H1 (cell line): ENCODE measurements at regions not wholly inside any gene's neighbourhood (a gene's known extent, or its start where the extent isn't known, plus 50 kb on each side); places are given as distances from the start of the nearest gene placed in this dataset.

Experiments
- CTCF ChIA-PET: fragments of 300-600 bp; sonication (Branson Sonifier 250); formaldehyde crosslinking; loops from one replicate; lab custom pipeline; 2021; ENCODE audit not compliant: partially characterized antibody; lab: Charles Lee
- POLR2A ChIA-PET: fragments of 300-600 bp; sonication (Branson Sonifier 250); formaldehyde crosslinking; loops from one replicate; lab custom pipeline; 2021; ENCODE audit warnings: inconsistent platforms; ENCODE audit not compliant: partially characterized antibody; lab: Charles Lee
- DNase-seq, 2 experiments: peaks; one replicate each; pipeline versions ENCODE4 v3.0.0 to v3.0.0-alpha.2; 2010 to 2022; ENCODE audit warnings: low spot score in 2 of 2, low read depth in 1 of 2, mixed read lengths in 1 of 2
- FAIRE-seq: peaks from 2 replicates; lab custom pipeline; 2011; peaks lifted over from hg19 to GRCh38; lab: Jason Lieb, UNC
- H2AFZ ChIP-seq: 2 replicates; pipeline ENCODE4 v1.8.1; 2012; ENCODE audit warnings: low read length, inconsistent platforms
- H2AK5ac ChIP-seq: 2 replicates; pipeline ENCODE4 v1.6.1; 2013; ENCODE audit warnings: low read depth, low read length
- H2BK120ac ChIP-seq: replicated peaks from 2 replicates; pipeline ENCODE3; 2013; ENCODE audit warnings: low read depth, low read length, inconsistent platforms
- H2BK12ac ChIP-seq: 2 replicates; pipeline ENCODE4 v1.6.1; 2013; ENCODE audit warnings: low read depth, low read length
- H2BK15ac ChIP-seq: 2 replicates; pipeline ENCODE4 v1.6.1; 2013; ENCODE audit warnings: low read length
- H2BK20ac ChIP-seq: 2 replicates; pipeline ENCODE4 v1.6.1; 2013; ENCODE audit warnings: low read length
- H2BK5ac ChIP-seq: 2 replicates; pipeline ENCODE4 v1.6.1; 2013; ENCODE audit warnings: low read depth, low read length
- H3K14ac ChIP-seq: 2 replicates; pipeline ENCODE4 v1.6.1; 2013; ENCODE audit warnings: inconsistent platforms; ENCODE audit not compliant: insufficient read length
- H3K18ac ChIP-seq: 2 replicates; pipeline ENCODE4 v1.6.1; 2013; ENCODE audit warnings: low read length; ENCODE audit errors: extremely low read depth
- H3K23ac ChIP-seq: 2 replicates; pipeline ENCODE4 v1.6.1; 2013; ENCODE audit warnings: inconsistent platforms; ENCODE audit not compliant: insufficient read length
- H3K23me2 ChIP-seq: 2 replicates; pipeline ENCODE4 v1.6.1; 2013; ENCODE audit warnings: low read depth, low read length
- H3K27ac ChIP-seq: 2 replicates; pipeline ENCODE4 v1.6.1; 2011; ENCODE audit warnings: low read depth, low read length, inconsistent platforms
- H3K27me3 ChIP-seq, 4 experiments: replicated peaks in 1 of 4; 1 replicate in 1 of 4; 2 replicates in 3 of 4; pipeline versions ENCODE4 v1.6.1 to v1.8.1; 2011 to 2013; ENCODE audit warnings: low read length in 3 of 4, mild to moderate bottlenecking in 3 of 4, inconsistent platforms in 2 of 4, mixed read lengths in 2 of 4, moderate library complexity in 1 of 4; ENCODE audit not compliant: control insufficient read depth in 3 of 4, insufficient read depth in 3 of 4; ENCODE audit errors: extremely low read depth in 1 of 4
- H3K36me3 ChIP-seq, 4 experiments: 2 replicates each; pipeline versions ENCODE4 v1.6.1 to v1.8.1; 2011 to 2013; ENCODE audit warnings: mild to moderate bottlenecking in 4 of 4, low read length in 3 of 4, moderate library complexity in 2 of 4, control low read depth in 1 of 4, inconsistent platforms in 1 of 4; ENCODE audit not compliant: insufficient read depth in 4 of 4, control insufficient read depth in 2 of 4
- H3K4ac ChIP-seq: replicated peaks from 2 replicates; pipeline ENCODE3; 2013; ENCODE audit warnings: low read length, low read depth, mixed read lengths, inconsistent platforms; ENCODE audit not compliant: insufficient read length
- H3K4me1 ChIP-seq, 4 experiments: replicated peaks in 1 of 4; 1 replicate in 1 of 4; 2 replicates in 3 of 4; pipeline versions ENCODE4 v1.6.1 to v1.8.1; 2011 to 2013; ENCODE audit warnings: low read length in 3 of 4, inconsistent platforms in 2 of 4, mixed read lengths in 1 of 4; ENCODE audit not compliant: insufficient read depth in 4 of 4, control insufficient read depth in 3 of 4
- H3K4me2 ChIP-seq, 2 experiments: 2 replicates each; pipeline versions ENCODE4 v1.6.1 to v1.8.1; 2011 to 2013; ENCODE audit warnings: low read depth in 2 of 2, low read length in 2 of 2, control low read depth in 1 of 2, inconsistent platforms in 1 of 2, mild to moderate bottlenecking in 1 of 2; ENCODE audit not compliant: insufficient read depth in 1 of 2
- H3K4me3 ChIP-seq, 4 experiments: fragments of 200-600, 300-600 bp in 1 of 4; sonication (generic), shearing (Covaris generic), sonication (Bioruptor Twin) in 1 of 4; 2 replicates each; pipeline versions ENCODE4 v1.5.1 to v1.8.1; 2011 to 2016; ENCODE audit warnings: low read length in 4 of 4, low read depth in 3 of 4, control low read depth in 2 of 4, inconsistent platforms in 2 of 4, mild to moderate bottlenecking in 2 of 4, mixed read lengths in 1 of 4, moderate library complexity in 1 of 4; ENCODE audit not compliant: insufficient read depth in 2 of 4; ENCODE audit errors: extremely low read depth in 1 of 4
- H3K56ac ChIP-seq: replicated peaks from 2 replicates; pipeline ENCODE3; 2013; ENCODE audit warnings: low read depth, mild to moderate bottlenecking, mixed read lengths, low read length, inconsistent platforms; ENCODE audit not compliant: insufficient read length
- H3K79me1 ChIP-seq: 2 replicates; pipeline ENCODE4 v1.6.1; 2013; ENCODE audit warnings: low read depth, low read length, control low read depth
- H3K79me2 ChIP-seq, 2 experiments: 2 replicates each; pipeline versions ENCODE4 v1.6.1 to v1.8.1; 2012 to 2013; ENCODE audit warnings: low read length in 2 of 2, mild to moderate bottlenecking in 2 of 2, inconsistent platforms in 1 of 2; ENCODE audit not compliant: insufficient read depth in 2 of 2, control insufficient read depth in 1 of 2
- H3K9ac ChIP-seq, 4 experiments: replicated peaks in 1 of 4; 1 replicate in 1 of 4; 2 replicates in 3 of 4; pipeline versions ENCODE4 v1.6.1 to v1.8.1; 2011 to 2013; ENCODE audit warnings: low read depth in 3 of 4, low read length in 3 of 4, control low read depth in 2 of 4, mild to moderate bottlenecking in 2 of 4, moderate library complexity in 2 of 4, inconsistent platforms in 1 of 4; ENCODE audit errors: extremely low read depth in 1 of 4
- H3K9me3 ChIP-seq, 2 experiments: 2 replicates each; pipeline versions ENCODE4 v1.6.1 to v1.8.1; 2012 to 2013; ENCODE audit warnings: mild to moderate bottlenecking in 2 of 2, moderate library complexity in 2 of 2, control low read depth in 1 of 2, inconsistent platforms in 1 of 2, low read depth in 1 of 2, low read length in 1 of 2, mixed read lengths in 1 of 2; ENCODE audit not compliant: insufficient read depth in 2 of 2
- H4K20me1 ChIP-seq, 2 experiments: replicated peaks in 1 of 2; 2 replicates each; pipeline versions ENCODE3 to v1.8.1; 2011 to 2013; ENCODE audit warnings: inconsistent platforms in 2 of 2, low read length in 2 of 2, mild to moderate bottlenecking in 1 of 2; ENCODE audit not compliant: insufficient read depth in 2 of 2, control insufficient read depth in 1 of 2
- H4K5ac ChIP-seq: 2 replicates; pipeline ENCODE4 v1.6.1; 2013; ENCODE audit warnings: low read length, low read depth, mixed read lengths, inconsistent platforms; ENCODE audit not compliant: insufficient read length
- H4K8ac ChIP-seq: 2 replicates; pipeline ENCODE4 v1.8.0; 2013; ENCODE audit warnings: mild to moderate bottlenecking, moderate library complexity, low read length, inconsistent platforms; ENCODE audit not compliant: insufficient read depth; ENCODE audit errors: extremely low read depth
- H4K91ac ChIP-seq: replicated peaks from 2 replicates; pipeline ENCODE3; 2013; ENCODE audit warnings: low read length, mixed read lengths, inconsistent platforms; ENCODE audit not compliant: insufficient read length
- GABPA ChIP-seq: IDR thresholded peaks from 2 replicates; pipeline ENCODE4 v1.6.1; 2011; ENCODE audit warnings: mild to moderate bottlenecking, low read length, moderate library complexity, borderline replicate concordance; ENCODE audit not compliant: insufficient read depth
- POLR2A ChIP-seq, 2 experiments: IDR thresholded peaks; 1 replicate in 1 of 2; 2 replicates in 1 of 2; pipeline ENCODE4 v1.6.1; 2011; ENCODE audit warnings: low read depth in 2 of 2, low read length in 2 of 2, mild to moderate bottlenecking in 2 of 2; ENCODE audit errors: control extremely low read depth in 1 of 2
- RFX5 ChIP-seq: IDR thresholded peaks from 2 replicates; pipeline ENCODE4 v1.6.1; 2011; ENCODE audit warnings: low read depth, low read length, improper control_type of control experiment, borderline replicate concordance
- SIRT6 ChIP-seq: IDR thresholded peaks from one replicate; pipeline ENCODE4 v1.7.1; 2012; ENCODE audit warnings: low read length, inconsistent platforms
- SP1 ChIP-seq: IDR thresholded peaks from 2 replicates; pipeline ENCODE4 v1.6.1; 2011; ENCODE audit warnings: low read depth, low read length
- SP4 ChIP-seq: IDR thresholded peaks from 2 replicates; pipeline ENCODE4 v1.6.1; 2012; ENCODE audit warnings: low read length, inconsistent platforms
- SUZ12 ChIP-seq: fragments of 200-600 bp; sonication (generic); IDR thresholded peaks from 2 replicates; pipeline ENCODE4 v1.6.1; 2012; ENCODE audit warnings: mild to moderate bottlenecking, inconsistent platforms, low read length, moderate library complexity, mixed read lengths

GRCh38 chr4:57580710-57581599 is 470.8 kb upstream of the IGFBP7 start:
- Histone ChIP-seq H4K8ac (no peak overlapping the region), H3K79me1 (no peaks in the 10 kb centered on the region), H3K79me2 (no peaks in the 10 kb centered on the region), H4K5ac (no peak overlapping the region), H2BK15ac (no peak overlapping the region), H3K4me3 (no peak overlapping the region), H3K36me3 (no peaks in the 10 kb centered on the region), H3K4me1 (no peaks in the 10 kb centered on the region), H2BK12ac (no peak overlapping the region)
- CTCF ChIA-PET, result interaction anchor here (0.9 to 1.0 kb wide), 3 partner anchors 29 to 543 kb away, joined by 3 read pairs; no protein-coding TSS in a partner anchor
- DNase-seq, result no peak
- no peak for TF ChIP-seq SP1
- no peak for TF ChIP-seq SP4
- no peak for TF ChIP-seq SIRT6
- TF ChIP-seq GABPA, result no peak
- TF ChIP-seq SUZ12, result no peak
- TF ChIP-seq POLR2A (IDR thresholded peaks at IDR 0.05; ENCODE audit: control extremely low read depth in 1 of 2, low read depth in 2 of 2, low read length in 2 of 2), result no peak
- TF ChIP-seq RFX5, result no peak
- TF ChIP-seq, all 59 proteins: peak for 0
- H2BK20ac ChIP-seq, result no peak overlapping the region
- no peak overlapping the region for H3K18ac ChIP-seq
- H3K9ac ChIP-seq, result no peak overlapping the region
- H3K27ac ChIP-seq, result no peak overlapping the region
- no peak overlapping the region for H2BK5ac ChIP-seq
- 0 out of 4 replicates have a peak, but pooled peaks cover 0 to 2% of the 10 kb centered on the region in 2 experiments for H3K9me3 ChIP-seq
- no peak overlapping the region for H3K4me2 ChIP-seq
- no peak overlapping the region for H2AFZ ChIP-seq
- H4K91ac ChIP-seq, result no peak overlapping the region
- POLR2A ChIA-PET, result no interaction called here
- no peak overlapping the region for H3K23ac ChIP-seq
- H2BK120ac ChIP-seq, result no peak overlapping the region
- peaks cover 0 to 1% (median 0%) of the 10 kb centered on the region in 4 experiments; a peak in 1 of 7 replicates for H3K27me3 ChIP-seq
- no peak overlapping the region for H3K14ac ChIP-seq
- no peaks in the 10 kb centered on the region for H3K23me2 ChIP-seq
- no peak overlapping the region for H3K4ac ChIP-seq
- H2AK5ac ChIP-seq, result no peak overlapping the region
- no peak for FAIRE-seq
- H4K20me1 ChIP-seq, result no peaks in the 10 kb centered on the region
- no peak overlapping the region for H3K56ac ChIP-seq
